ENCODE measurements at regions not wholly inside any gene's neighbourhood (a gene's known extent, or its start where the extent isn't known, plus 50 kb on each side); places are given as distances from the start of the nearest gene placed in this dataset.

GRCh38 chr13:106899442-106899841, 331.5 kb upstream of the ARGLU1 start:
- Histone ChIP-seq H3K9me3 (ENCODE audit: control insufficient read depth in 1 of 2, insufficient read depth in 1 of 2, low read depth in 1 of 2, low read length in 2 of 2) (no peaks in the 10 kb centered on the region), H3K27me3 (ENCODE audit: insufficient read depth, low read length) (no peaks in the 10 kb centered on the region), H3K4me1 (ENCODE audit: control insufficient read depth in 1 of 2, insufficient read depth in 2 of 2, low read length in 2 of 2) (no peaks in the 10 kb centered on the region), H2AFZ (ENCODE audit: low read depth, low read length, poor library complexity, severe bottlenecking) (no peak overlapping the region), H3K36me3 (ENCODE audit: control insufficient read depth in 1 of 2, insufficient read depth in 2 of 2, low read length in 2 of 2) (no peaks in the 10 kb centered on the region), H3K4me3 (replicated peaks in 1 of 2; ENCODE audit: low read depth in 1 of 2, low read length in 2 of 2) (no peak overlapping the region), H3K4me2 (ENCODE audit: low read length) (no peak overlapping the region), H3K79me2 (ENCODE audit: insufficient read depth, low read length) (no peaks in the 10 kb centered on the region), H3K27ac (ENCODE audit: low read depth, low read length) (no peak overlapping the region), H3K9ac (ENCODE audit: low read length) (no peak overlapping the region), H4K20me1 (ENCODE audit: insufficient read depth) (no peaks in the 10 kb centered on the region), H3K9me2 (ENCODE audit: insufficient read depth) (no peaks in the 10 kb centered on the region)
- RAD21 ChIA-PET (ENCODE audit: low non-redundant PET in 1 of 2, low total read pairs in 2 of 2, uncharacterized antibody in 2 of 2, unreplicated experiment in 2 of 2) = no interaction called here
- DNase-seq (ENCODE audit: low read depth, low spot score) (no peak), ATAC-seq (no peak)
- CTCF ChIA-PET = no interaction called here
- TF ChIP-seq MAX (IDR thresholded peaks at IDR 0.05) (no peak), CBX3 (IDR thresholded peaks at IDR 0.05; ENCODE audit: low read depth) (no peak), POLR2AphosphoS5 (IDR thresholded peaks at IDR 0.05; ENCODE audit: low read depth, low read length) (no peak), TCF7L2 (IDR thresholded peaks at IDR 0.05; ENCODE audit: borderline replicate concordance, extremely low read depth, insufficient read depth, insufficient read length) (no peak), POLR2A (IDR thresholded peaks at IDR 0.05; ENCODE audit: borderline replicate concordance, extremely low read depth, insufficient read depth, insufficient read length) (no peak), EGR1 (IDR thresholded peaks at IDR 0.05; ENCODE audit: low read depth) (no peak), EZH2phosphoT487 (IDR thresholded peaks at IDR 0.05; ENCODE audit: borderline replicate concordance) (no peak), EZH2 (IDR thresholded peaks at IDR 0.05) (no peak), CEBPB (IDR thresholded peaks at IDR 0.05; ENCODE audit: low read depth) (no peak)
- TF ChIP-seq, protein P1, sequence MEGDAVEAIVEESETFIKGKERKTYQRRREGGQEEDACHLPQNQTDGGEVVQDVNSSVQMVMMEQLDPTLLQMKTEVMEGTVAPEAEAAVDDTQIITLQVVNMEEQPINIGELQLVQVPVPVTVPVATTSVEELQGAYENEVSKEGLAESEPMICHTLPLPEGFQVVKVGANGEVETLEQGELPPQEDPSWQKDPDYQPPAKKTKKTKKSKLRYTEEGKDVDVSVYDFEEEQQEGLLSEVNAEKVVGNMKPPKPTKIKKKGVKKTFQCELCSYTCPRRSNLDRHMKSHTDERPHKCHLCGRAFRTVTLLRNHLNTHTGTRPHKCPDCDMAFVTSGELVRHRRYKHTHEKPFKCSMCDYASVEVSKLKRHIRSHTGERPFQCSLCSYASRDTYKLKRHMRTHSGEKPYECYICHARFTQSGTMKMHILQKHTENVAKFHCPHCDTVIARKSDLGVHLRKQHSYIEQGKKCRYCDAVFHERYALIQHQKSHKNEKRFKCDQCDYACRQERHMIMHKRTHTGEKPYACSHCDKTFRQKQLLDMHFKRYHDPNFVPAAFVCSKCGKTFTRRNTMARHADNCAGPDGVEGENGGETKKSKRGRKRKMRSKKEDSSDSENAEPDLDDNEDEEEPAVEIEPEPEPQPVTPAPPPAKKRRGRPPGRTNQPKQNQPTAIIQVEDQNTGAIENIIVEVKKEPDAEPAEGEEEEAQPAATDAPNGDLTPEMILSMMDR (IDR thresholded peaks at IDR 0.05 in 2 of 3, conservative IDR thresholded peaks at IDR 0.05 in 1 of 3; ENCODE audit: borderline replicate concordance in 1 of 3, insufficient read depth in 1 of 3, low read depth in 2 of 3, low read length in 2 of 3) = no peak
- POLR2A ChIA-PET = no interaction called here
- intact Hi-C loops (cut with micrococcal nuclease) = no loop called here
- no TSS peak for BruUV-seq (replicated peaks)
